ENCODE measurements at regions not wholly inside any gene's neighbourhood (a gene's known extent, or its start where the extent isn't known, plus 50 kb on each side); places are given as distances from the start of the nearest gene placed in this dataset.

DNA sequence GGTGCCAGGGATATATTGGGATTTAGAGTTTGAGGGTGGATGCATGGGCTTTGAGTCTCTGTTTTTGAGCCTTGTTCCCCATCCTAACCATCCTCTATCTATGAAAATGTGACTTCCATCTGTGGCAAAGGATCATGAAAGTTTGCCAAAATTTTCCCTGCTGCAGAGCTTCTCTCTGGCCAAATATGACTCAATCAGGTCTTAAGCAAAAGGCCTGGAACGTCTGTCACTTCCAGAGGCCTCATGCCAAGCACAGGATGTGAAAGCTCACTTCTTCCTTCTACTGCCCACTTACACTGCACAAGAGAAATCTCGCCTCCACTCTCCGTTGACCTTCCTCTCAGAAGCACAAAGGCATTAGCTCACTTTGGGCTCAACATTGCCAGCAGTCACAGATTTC lies 696.9 kb upstream of the NRP1 start:
- Mint-ChIP-seq H3K4me1 (no peaks in the 10 kb centered on the region), H3K4me3 (no peak overlapping the region), H3K36me3 (ENCODE audit: insufficient read depth in 1 of 3, low read depth in 3 of 3) (peaks cover 0 to 6% (median 1%) of the 10 kb centered on the region in 3 experiments; a peak in 4 of 7 replicates), H3K9me3 (peaks cover 3 to 11% of the 10 kb centered on the region in 2 experiments; a peak in 4 of 5 replicates), H3K27me3 (ENCODE audit: low read depth) (no peaks in the 10 kb centered on the region), H3K27ac (no peak overlapping the region)
- WGBS (ENCODE audit: extremely low coverage, insufficient read length, low lambda C conversion rate): no CpG with 5 or more reads among the region's 3 CpGs
- H3K14ac ChIP-seq (ENCODE audit: insufficient read depth, low read length): 0 out of 2 replicates have a peak overlapping the region, but pooled peaks have one; percentile 54
- TF ChIP-seq, protein P1, sequence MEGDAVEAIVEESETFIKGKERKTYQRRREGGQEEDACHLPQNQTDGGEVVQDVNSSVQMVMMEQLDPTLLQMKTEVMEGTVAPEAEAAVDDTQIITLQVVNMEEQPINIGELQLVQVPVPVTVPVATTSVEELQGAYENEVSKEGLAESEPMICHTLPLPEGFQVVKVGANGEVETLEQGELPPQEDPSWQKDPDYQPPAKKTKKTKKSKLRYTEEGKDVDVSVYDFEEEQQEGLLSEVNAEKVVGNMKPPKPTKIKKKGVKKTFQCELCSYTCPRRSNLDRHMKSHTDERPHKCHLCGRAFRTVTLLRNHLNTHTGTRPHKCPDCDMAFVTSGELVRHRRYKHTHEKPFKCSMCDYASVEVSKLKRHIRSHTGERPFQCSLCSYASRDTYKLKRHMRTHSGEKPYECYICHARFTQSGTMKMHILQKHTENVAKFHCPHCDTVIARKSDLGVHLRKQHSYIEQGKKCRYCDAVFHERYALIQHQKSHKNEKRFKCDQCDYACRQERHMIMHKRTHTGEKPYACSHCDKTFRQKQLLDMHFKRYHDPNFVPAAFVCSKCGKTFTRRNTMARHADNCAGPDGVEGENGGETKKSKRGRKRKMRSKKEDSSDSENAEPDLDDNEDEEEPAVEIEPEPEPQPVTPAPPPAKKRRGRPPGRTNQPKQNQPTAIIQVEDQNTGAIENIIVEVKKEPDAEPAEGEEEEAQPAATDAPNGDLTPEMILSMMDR (conservative IDR thresholded peaks at IDR 0.05): no peak
- no peaks in the 10 kb centered on the region for H3K27me3 ChIP-seq (ENCODE audit: insufficient read depth, low read length)
- no peak overlapping the region for H3K56ac ChIP-seq (ENCODE audit: insufficient read length, low read depth, low read length)
- H3K9ac ChIP-seq (ENCODE audit: extremely low read depth, insufficient read length, low read length): no peak overlapping the region
- H2BK120ac ChIP-seq (ENCODE audit: low read depth, low read length, poor library complexity, severe bottlenecking): no peak overlapping the region
- H2BK20ac ChIP-seq (ENCODE audit: low read depth, low read length, poor library complexity, severe bottlenecking): no peak overlapping the region
- no peak for DNase-seq
- no peak overlapping the region for H2AK5ac ChIP-seq (ENCODE audit: insufficient read length, low read length)
- no peak overlapping the region for H3K4me2 ChIP-seq (ENCODE audit: insufficient read depth, insufficient read length, low read length)
- H3T11ph ChIP-seq (ENCODE audit: low read length): no peak overlapping the region
- H2BK12ac ChIP-seq (ENCODE audit: insufficient read length, low read depth, low read length): no peak overlapping the region
- no peaks in the 10 kb centered on the region for H4K20me1 ChIP-seq (ENCODE audit: control insufficient read depth, insufficient read depth, insufficient read length)
- H3K4ac ChIP-seq (ENCODE audit: low read depth, low read length): no peak overlapping the region
- H2BK5ac ChIP-seq (ENCODE audit: insufficient read length, low read length): no peak overlapping the region
- H4K5ac ChIP-seq (ENCODE audit: insufficient read length, low read depth, low read length): no peak overlapping the region
- H4K91ac ChIP-seq (ENCODE audit: insufficient read length, low read depth, low read length): no peak overlapping the region
- no peak overlapping the region for H2BK15ac ChIP-seq (ENCODE audit: low read depth, low read length)
- H4K8ac ChIP-seq (replicated peaks; ENCODE audit: insufficient read length, low read depth, low read length): no peak overlapping the region
- no peak overlapping the region for H2AFZ ChIP-seq (ENCODE audit: low read length)
- H3K18ac ChIP-seq (ENCODE audit: insufficient read length, low read depth, low read length): no peak overlapping the region
- no peak overlapping the region for H3K27ac ChIP-seq (ENCODE audit: insufficient read length, low read depth, low read length)
- H3K4me1 ChIP-seq (ENCODE audit: insufficient read depth, low read length): no peaks in the 10 kb centered on the region
- no peaks in the 10 kb centered on the region for H3K9me3 ChIP-seq (ENCODE audit: control insufficient read depth, low read depth, low read length)
- H3K79me2 ChIP-seq (ENCODE audit: insufficient read depth, low read length): no peaks in the 10 kb centered on the region
- no peak overlapping the region for H3K23ac ChIP-seq (ENCODE audit: insufficient read length, low read depth, low read length)
- no peaks in the 10 kb centered on the region for H3K23me2 ChIP-seq (ENCODE audit: insufficient read length, low read depth, low read length, poor library complexity, severe bottlenecking)
- H3K79me1 ChIP-seq (ENCODE audit: insufficient read depth, low read depth, low read length, poor library complexity, severe bottlenecking): no peaks in the 10 kb centered on the region

All from H9 (cell line).